Fibroblast of villous mesenchyme (primary cell): ENCODE measurements at regions not wholly inside any gene's neighbourhood (a gene's known extent, or its start where the extent isn't known, plus 50 kb on each side); places are given as distances from the start of the nearest gene placed in this dataset.
"Not testable (repeated sequence)": the region's sequence is repeated elsewhere in the genome, so short reads cannot be mapped to it uniquely, and the experiment has no call there.

Experiments used
- DNase-seq: peaks from one replicate; pipeline ENCODE4 v3.0.0-alpha.2; 2010; ENCODE audit warnings: low read depth
- H3K4me3 ChIP-seq: 2 replicates; pipeline ENCODE4 v1.5.1; 2011; ENCODE audit warnings: low read depth, mild to moderate bottlenecking, low read length
- TF ChIP-seq, protein P1 (sequence below): IDR thresholded peaks from 2 replicates; pipeline ENCODE4 v1.5.1; 2012; ENCODE audit warnings: low read depth, mild to moderate bottlenecking, low read length; ENCODE audit not compliant: insufficient read depth

DNA sequence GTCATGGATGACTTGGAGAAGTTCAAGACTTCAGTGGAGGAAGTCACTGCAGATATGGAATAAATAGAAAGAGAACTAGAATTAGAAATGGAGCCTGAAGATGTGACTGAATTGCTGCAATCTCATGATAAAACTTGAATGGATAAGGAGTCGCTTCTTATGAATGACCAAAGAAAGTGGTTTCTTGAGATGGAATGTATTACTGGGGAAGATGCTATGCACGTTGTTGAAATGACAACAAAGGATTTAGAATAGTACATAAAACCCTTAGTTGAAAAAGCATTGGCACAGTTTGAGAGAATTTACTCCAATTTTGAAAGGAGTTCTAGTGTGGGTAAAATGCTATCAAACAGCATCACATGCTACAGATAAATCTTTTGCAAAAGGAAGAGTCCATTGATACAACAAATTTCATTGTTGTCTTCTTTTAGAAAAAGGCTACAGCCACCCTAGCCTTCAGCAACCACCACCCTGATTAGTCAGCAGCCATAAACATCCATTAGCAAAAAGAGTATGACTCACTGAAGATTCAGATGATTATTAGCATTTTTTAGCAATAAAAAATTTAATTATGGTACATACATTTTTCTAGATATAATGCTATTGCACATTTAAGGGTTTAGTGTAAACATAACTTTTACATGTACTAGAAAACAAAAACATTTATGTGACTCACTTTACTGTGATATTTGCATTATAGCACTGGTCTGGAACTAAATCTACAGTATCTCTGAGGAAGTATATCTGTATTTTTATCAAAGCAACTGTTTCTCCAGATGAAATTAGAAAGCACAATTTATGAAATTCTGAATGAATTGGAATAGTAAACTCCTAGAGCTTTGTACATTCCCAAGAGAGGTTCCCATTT is 110.5 kb upstream of the TACR1 start:
- TF ChIP-seq, protein P1, sequence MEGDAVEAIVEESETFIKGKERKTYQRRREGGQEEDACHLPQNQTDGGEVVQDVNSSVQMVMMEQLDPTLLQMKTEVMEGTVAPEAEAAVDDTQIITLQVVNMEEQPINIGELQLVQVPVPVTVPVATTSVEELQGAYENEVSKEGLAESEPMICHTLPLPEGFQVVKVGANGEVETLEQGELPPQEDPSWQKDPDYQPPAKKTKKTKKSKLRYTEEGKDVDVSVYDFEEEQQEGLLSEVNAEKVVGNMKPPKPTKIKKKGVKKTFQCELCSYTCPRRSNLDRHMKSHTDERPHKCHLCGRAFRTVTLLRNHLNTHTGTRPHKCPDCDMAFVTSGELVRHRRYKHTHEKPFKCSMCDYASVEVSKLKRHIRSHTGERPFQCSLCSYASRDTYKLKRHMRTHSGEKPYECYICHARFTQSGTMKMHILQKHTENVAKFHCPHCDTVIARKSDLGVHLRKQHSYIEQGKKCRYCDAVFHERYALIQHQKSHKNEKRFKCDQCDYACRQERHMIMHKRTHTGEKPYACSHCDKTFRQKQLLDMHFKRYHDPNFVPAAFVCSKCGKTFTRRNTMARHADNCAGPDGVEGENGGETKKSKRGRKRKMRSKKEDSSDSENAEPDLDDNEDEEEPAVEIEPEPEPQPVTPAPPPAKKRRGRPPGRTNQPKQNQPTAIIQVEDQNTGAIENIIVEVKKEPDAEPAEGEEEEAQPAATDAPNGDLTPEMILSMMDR, result no peak
- H3K4me3 ChIP-seq, result no peak overlapping the region
- peak; percentile 50 for DNase-seq

DNA sequence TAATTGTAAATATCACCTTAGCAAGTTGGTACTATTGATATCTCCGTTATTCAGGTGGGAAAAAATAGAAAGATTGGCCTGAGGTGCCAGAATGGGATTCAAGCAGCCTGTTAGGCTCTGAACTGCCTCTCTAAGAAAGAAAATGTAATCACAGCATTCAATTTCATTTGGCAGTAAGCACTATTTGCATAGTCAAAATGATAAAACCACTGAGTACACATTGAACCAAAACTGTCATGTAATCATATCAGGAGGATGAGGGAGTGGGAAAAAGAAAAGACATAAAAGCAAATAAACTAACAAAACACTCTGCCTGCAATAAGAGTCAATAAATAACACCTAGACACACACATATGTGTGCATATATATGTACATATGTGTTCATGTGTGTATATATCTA is 103.9 kb upstream of the TACR1 start:
- no peak for DNase-seq
- H3K4me3 ChIP-seq, result no peak overlapping the region
- TF ChIP-seq, protein P1, result no peak

DNA sequence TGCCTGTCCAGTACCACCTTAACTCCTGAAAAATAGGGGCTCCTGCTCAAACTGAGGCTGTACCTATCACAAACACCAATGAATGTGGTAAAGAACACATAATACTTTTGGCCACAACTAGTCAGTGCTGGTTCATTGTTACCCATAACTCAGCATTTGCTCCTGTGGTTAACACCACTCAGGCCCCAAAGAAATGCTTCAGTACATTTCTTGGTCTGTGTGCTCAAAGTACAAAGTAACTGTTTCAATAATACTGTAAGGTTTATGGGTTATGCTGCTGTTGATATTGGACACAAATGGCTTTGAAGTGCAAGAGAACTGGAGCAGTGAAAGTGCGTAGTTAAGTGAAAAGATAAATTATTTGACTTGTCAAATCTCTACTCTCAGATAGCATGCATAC is 95.0 kb upstream of the TACR1 start:
- no peak for DNase-seq
- no peak overlapping the region for H3K4me3 ChIP-seq
- TF ChIP-seq, protein P1, result no peak

DNA sequence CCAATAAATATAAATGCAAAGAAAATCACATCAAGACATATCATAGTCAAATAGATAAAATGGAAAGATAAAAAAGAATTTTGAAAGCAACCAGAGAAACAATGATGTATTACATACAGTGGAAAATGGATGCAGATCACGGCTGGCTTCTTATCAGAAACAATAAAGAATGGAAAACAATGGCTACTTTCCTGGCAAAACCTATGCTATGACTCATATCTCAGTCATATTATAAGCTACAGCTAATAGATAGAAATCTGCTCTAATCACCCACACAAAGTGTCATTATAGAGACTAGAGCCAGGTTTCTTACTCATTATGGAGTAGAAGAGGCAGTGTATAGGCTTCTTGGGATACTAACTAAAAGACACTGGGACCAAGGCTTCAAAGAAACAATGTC is 93.5 kb upstream of the TACR1 start:
- TF ChIP-seq, protein P1, result no peak
- peak; percentile 26 for DNase-seq
- no peak overlapping the region for H3K4me3 ChIP-seq

DNA sequence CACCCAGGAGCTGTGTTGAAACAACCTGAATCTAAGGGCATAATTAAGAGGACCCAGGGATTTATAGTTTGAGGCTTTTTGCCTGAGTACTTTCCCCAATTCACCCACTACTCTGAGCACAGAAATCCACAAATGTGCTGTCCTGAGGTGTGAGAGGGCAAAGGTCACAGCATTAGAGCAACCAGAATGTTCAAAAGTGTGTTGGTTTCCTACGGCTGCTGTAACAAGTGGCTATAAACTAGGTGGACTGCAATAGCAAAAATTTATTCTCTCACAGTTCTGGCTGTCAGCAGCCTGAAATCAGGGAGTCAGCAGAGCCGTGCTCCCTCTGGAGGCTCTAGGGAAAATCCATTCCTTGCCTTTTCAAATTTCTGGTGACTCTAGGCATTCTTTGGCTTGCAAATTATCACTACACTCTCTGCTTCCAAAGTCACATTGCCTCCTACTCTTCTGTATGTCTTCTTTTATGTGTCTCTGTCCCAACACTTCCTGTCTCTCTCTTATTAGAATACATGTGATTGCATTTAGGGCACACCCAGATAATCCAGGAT is 91.4 kb upstream of the TACR1 start:
- no peak overlapping the region for H3K4me3 ChIP-seq
- peak; percentile 21 for DNase-seq
- TF ChIP-seq, protein P1, result peak; percentile 47

DNA sequence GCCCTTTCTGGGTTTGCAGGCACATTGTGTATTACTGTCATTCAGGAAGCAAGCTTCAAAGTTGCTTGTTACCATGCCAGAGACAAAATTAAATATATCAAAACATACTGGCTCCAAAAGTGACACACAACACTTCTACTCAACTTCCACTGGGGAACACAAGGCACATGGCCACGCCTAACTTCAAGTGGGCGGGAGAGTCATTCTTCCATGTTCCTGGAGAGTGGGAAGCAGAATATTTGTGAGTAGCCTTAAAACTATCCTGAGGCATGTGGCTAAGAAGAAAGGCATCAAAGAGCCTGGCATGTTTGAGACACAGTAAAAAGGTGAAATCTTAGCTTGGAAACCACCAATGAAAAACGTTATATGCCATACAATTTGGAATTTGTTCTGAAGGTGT is 90.5 kb upstream of the TACR1 start:
- TF ChIP-seq, protein P1, result no peak
- no peak for DNase-seq
- H3K4me3 ChIP-seq, result no peak overlapping the region

DNA sequence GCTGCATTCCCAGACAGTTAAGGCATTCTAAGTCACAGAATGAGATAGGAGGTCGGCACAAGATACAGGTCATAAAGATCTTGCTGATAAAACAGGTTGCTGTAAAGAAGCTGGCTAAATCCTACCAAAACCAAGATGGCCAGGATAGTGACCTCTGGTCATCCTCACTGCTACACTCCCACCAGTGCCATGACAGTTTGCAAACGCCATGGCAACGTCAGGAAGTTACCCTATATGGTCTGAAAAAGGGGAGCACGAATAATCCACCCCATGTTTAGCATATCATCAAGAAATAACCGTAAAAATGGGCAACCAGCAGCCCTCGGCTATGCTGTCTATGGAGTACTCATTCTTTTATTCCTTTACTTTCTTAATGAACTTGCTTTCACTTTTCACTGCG is 89.9 kb upstream of the TACR1 start:
- not testable (repeated sequence) for DNase-seq

More for the DNA sequence above, 89.9 kb upstream of the TACR1 start:
- H3K4me3 ChIP-seq, result not testable (repeated sequence)
